ENCODE measurements at regions not wholly inside any gene's neighbourhood (a gene's known extent, or its start where the extent isn't known, plus 50 kb on each side); places are given as distances from the start of the nearest gene placed in this dataset.

GRCh38 chr12:40170593-40170992, 54.2 kb upstream of the LRRK2 start:
- TF ChIP-seq, protein P1, sequence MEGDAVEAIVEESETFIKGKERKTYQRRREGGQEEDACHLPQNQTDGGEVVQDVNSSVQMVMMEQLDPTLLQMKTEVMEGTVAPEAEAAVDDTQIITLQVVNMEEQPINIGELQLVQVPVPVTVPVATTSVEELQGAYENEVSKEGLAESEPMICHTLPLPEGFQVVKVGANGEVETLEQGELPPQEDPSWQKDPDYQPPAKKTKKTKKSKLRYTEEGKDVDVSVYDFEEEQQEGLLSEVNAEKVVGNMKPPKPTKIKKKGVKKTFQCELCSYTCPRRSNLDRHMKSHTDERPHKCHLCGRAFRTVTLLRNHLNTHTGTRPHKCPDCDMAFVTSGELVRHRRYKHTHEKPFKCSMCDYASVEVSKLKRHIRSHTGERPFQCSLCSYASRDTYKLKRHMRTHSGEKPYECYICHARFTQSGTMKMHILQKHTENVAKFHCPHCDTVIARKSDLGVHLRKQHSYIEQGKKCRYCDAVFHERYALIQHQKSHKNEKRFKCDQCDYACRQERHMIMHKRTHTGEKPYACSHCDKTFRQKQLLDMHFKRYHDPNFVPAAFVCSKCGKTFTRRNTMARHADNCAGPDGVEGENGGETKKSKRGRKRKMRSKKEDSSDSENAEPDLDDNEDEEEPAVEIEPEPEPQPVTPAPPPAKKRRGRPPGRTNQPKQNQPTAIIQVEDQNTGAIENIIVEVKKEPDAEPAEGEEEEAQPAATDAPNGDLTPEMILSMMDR (IDR thresholded peaks at IDR 0.05): no peak
- TF ChIP-seq POLR2A (IDR thresholded peaks at IDR 0.05) (no peak), EP300 (IDR thresholded peaks at IDR 0.05) (no peak)
